ENCODE measurements at regions not wholly inside any gene's neighbourhood (a gene's known extent, or its start where the extent isn't known, plus 50 kb on each side); places are given as distances from the start of the nearest gene placed in this dataset.

DNA sequence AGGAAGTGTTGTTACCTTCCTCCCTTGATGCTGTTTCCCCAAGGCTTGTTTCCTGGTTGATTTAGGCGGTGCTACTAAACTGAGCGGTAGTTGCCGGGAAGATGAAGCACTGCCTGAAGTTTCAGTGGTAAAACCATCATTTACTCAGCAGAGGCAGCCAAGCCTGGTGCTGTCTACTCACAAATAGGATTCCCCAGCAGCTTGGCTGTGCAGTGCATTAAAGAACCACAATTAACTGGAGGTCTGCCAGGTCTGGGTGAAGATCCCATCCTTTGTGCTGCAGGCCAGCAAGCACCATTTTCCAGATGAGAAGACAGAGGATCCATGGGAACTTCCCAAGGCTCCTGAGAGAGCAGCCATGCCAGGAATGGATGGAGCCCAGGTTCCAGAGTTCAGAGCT, 231.9 kb upstream of the E2F8 start:
- peak; percentile 58 for DNase-seq (ENCODE audit: low spot score)

DNA sequence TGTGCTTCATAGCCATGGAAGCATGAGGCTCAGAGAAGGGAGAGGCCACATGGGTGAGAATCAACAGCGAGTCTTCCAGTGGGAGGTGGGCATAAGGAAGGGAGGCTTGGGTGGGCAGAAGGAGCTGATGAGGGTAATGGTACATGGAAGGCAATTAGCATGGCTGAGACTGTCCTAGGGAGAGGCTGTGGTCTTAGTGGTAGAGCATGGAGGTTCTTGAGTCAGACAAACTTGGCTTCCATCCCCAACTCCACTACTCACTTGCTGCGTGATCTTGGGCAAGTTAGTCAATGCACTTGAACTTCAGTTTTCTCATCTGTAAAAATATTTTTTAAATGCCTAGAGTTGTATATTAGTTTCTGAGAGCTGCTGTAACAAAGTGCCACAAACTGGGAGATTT, 227.2 kb upstream of the E2F8 start:
- no peak for DNase-seq (ENCODE audit: low spot score)

DNA sequence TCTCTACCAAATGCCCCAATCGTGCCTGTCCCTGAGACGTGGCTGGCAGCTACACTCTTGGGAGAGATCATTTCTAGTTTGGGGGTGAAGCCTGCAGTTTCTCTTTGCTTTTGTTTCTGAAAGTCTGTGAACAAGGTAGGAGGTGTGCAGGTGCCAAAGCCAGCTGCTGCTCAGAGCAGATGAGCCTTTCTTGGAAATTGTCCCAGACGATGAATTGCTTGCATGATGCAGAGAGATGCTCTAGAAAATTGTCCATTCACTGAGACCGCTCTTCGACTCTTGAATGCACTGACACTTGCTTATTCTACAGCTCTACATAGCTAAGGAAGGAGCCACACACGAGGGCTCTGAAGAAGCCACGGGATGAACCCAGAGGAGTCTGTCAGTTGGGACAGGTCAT, 225.6 kb upstream of the E2F8 start:
- DNase-seq (ENCODE audit: low spot score) = no peak

GRCh38 chr11:19463976-19464375, 223.2 kb upstream of the E2F8 start:
- DNase-seq (ENCODE audit: low spot score) = no peak

GRCh38 chr11:19460718-19461405, 220.1 kb upstream of the E2F8 start:
- peak; percentile 15 for DNase-seq (ENCODE audit: low spot score)

DNA sequence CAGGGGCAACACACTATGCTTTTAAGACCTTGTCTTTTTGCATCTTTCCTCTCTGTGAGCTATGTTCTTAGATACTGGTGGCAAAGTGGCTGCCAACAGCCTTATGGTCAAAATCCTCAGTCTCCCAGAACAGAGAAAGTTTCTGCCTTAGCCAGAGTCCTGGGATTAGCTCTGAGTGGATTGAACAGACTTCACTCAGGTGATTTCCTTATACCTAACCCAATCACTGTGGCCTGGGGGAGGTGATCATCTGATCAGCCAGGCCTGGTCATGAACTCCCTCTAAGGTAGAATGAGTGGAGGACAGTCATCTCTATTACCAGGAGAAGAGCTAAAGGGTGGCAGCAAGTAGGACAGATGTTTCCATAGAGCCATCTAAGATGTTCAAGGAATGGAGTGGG, 218.5 kb upstream of the E2F8 start:
- DNase-seq (ENCODE audit: low spot score) = no peak

GRCh38 chr11:19458721-19459120, 218.0 kb upstream of the E2F8 start:
- DNase-seq (ENCODE audit: low spot score) = no peak

DNA sequence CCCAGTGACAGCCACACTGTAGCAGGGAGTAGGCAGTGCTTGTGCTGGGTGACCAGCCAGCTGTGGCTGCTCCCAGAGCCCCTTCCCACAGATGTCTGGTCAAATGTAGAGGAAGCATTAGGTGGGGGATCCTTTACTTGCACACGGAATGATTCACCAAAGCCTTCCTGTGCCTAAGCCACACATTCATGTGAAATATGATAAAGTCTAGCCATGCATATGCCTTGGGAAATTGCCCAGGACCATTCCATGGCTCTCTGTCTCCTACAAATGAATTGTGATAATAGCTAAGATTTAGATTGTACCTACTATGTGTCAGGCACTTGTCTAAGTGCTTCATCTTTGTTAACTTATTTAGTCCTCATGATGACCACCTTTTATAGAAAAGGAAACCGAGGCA, 217.5 kb upstream of the E2F8 start:
- DNase-seq (ENCODE audit: low spot score) = no peak

DNA sequence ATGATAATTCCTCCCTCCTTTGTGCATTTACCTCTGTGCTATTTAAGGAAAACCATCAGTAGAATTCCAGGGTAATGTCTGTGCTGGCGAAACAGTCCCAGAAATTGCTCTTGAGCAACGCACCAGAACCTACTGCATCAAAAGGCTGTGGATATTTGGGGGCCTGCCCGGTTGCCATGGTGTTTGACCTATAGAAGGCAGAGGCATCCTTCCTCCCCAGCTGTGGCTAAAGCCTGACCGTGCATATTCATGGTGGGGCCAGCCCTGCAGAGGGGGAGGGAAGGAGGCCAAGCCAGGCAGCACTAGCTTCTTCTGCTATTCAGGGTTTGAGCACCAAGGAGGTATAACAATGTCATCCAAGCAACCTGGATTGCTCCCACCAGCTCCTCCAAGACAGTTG, 215.0 kb upstream of the E2F8 start:
- DNase-seq (ENCODE audit: low spot score) = no peak

- no peak for DNase-seq (ENCODE audit: low spot score)
Observed at GRCh38 chr11:19453651-19454257, 213.0 kb upstream of the E2F8 start.

- no peak for DNase-seq (ENCODE audit: low spot score)
Observed at GRCh38 chr11:19451609-19452008, 210.9 kb upstream of the E2F8 start.

DNA sequence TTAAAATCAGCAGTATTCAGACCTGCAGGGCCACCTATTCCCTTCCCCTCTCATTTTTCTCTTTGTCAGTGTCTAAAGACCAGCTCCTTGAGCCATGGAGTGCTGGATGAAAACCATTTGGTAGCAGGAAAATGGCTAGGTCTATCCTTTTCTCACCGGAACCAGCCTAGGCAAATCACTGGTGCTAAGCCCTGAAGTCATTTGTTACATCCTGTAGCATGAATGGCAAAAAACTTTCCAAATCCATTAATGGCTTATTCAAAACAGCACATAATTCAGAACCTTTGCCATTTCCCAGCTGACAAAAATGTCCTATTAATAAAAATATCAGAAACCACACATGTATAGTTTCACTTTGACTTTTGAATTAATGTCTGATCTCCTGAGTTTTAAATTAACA, 209.5 kb upstream of the E2F8 start:
- DNase-seq (ENCODE audit: low spot score) = no peak

- DNase-seq (ENCODE audit: low spot score) = no peak
Observed at GRCh38 chr11:19448651-19449050, 207.9 kb upstream of the E2F8 start.

- peak; percentile 56 for DNase-seq (ENCODE audit: low spot score)
Observed at GRCh38 chr11:19447150-19447566, 206.4 kb upstream of the E2F8 start.

DNA sequence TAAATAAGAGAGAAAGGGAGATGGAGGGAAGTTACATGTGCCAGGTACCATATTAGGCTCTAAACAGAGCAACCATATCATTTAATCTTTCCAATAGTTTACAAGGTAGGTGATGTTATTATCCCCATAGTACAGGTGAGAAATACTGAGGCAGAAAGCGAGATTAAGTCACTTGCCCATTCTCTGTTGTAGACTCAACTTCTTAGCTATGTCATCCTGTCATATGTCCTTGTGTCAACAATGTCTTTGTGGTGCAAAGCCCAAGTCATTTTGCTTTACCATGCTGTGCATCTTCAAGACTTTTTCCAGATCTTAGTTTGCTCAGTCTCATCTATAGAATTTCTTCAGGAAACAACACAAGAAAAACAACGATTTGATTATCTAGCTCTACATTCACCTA, 205.0 kb upstream of the E2F8 start:
- no peak for DNase-seq (ENCODE audit: low spot score)

- DNase-seq (ENCODE audit: low spot score) = no peak
Observed at GRCh38 chr11:19444231-19444630, 203.5 kb upstream of the E2F8 start.

DNA sequence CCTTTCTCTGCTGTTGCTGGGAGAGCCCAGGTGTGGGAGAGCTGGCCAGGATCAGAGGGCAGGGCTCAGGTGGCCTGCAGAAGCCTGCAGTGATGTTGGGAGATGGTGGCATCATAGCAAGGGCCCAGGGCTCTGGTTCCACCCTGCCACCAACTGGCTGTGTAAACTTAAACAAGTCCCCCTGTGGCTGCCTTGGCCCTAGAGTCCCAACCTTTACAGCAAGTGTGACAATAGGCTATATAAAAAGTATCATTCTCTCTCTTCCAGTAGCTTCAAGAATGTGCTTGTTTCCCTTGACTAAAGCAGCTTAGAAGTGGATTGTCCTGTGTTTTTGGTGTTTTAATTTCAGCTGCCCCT, 201.8 kb upstream of the E2F8 start:
- no peak for DNase-seq (ENCODE audit: low spot score)

DNA sequence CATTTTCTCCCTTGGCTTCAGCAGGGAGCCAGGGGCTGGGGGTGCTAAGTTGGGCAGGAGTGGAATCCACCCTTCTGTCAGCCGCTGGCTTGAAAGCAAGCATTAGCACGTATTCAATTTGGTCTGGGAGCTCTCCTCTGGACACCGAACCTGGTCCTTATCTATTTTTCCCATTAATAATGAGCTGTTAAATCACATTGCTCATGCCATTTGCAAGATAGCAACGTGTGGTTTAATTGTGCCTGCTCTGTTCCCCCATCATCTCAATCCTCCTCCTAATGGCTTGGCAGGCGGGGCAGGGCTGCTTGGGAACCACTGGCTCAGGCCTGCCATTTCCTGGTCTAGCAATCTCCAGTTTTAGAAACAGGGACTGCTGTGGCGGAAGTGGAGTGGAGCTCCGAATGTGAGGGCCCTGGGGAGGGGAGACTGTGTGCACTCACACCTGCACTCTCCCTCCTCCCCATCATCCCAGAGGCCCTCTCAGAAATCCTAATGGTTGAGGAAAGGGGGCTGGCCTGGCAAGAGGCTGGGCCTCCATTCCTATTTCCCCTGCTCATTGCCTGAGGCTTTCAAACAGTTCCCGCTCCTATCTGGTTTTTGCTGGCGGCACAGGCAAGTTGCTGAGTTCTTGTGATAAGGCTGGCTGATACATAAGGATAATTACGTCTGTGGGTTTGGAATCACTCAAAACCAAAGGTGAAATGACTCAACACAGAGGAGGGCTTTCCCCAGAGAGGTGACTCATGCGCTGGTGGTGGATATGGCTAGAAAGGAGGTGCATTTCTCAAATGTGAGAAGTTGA, 201.2 kb upstream of the E2F8 start:
- DNase-seq (ENCODE audit: low spot score) = peak; percentile 95

- DNase-seq (ENCODE audit: low spot score) = no peak
Observed at GRCh38 chr11:19441288-19441687, 200.5 kb upstream of the E2F8 start.

- peak; percentile 84 for DNase-seq (ENCODE audit: low spot score)
Observed at GRCh38 chr11:19437760-19438159, 197.0 kb upstream of the E2F8 start.

DNA sequence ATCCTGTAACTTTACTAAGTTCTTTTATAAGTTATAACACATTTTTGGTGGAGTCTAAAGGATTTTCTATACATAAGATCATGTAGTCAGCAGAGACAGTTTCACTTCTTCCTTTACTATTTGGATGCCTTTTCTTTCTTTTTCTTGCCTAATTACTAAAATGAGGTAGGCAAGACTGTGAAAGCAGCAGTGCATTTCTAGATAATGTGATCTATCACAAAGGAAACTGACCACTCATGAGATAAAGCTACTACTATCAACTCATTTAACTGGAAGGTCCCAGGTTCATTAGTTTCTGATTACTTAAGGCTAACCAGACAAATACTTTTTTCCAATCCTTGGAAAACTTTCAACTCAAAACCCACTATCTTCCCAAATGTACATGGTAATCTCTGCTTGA, 196.2 kb upstream of the E2F8 start:
- no peak for DNase-seq (ENCODE audit: low spot score)

DNA sequence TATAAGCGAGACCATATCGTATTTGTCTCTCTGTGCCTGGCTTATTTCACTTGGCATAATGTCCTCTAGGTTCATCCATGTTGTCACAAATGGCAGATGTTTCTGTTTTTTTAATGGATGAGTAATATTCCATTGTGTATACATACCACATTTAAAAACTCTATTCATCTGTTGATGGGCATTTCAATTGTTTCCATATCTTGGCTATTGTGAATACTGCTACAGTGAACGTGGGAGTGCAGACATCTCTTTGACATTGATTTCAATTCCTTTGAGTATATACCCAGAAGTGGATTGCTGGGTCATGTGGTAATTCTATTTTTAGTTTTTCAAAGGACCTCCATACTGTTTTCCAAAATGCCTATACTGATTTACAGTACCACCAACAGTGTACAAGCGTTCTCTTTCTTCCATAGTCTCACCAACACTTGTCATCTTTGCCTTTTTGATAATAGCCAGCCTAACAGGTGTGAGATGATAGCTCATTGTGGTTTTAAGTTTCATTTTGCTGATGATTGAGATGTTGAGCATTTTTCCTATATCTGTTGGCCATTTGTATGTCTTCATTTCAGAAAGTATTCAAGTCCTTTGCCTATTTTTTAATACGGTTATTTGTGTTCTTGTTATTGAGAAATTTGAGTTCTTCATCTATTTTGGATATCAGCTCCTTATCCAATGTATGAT, 194.7 kb upstream of the E2F8 start:
- DNase-seq (ENCODE audit: low spot score) = no peak

DNA sequence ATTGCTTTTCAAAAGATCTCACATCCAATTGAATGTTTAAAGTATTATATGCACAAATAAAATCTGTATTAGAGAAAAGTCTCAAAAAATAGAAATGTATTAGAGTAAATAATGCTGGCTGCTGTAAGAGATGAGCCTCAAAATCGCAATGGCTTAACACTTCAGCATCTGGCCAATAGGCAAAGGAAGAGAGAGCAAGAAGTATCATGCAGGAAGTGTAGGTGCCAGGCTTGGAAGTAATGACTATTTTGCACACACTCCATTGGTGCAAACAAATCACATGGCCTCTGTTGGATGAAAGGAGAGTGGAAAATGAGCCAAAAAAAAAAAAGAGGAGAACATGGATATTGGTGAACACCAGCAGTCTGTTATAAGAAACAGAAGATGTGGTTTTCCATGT, 193.0 kb upstream of the E2F8 start:
- no peak for DNase-seq (ENCODE audit: low spot score)

Data from kidney tubule cell (primary cell).